H1 (cell line): ENCODE measurements at regions not wholly inside any gene's neighbourhood (a gene's known extent, or its start where the extent isn't known, plus 50 kb on each side); places are given as distances from the start of the nearest gene placed in this dataset.

Experiments
- CTCF ChIA-PET: fragments of 300-600 bp; sonication (Branson Sonifier 250); formaldehyde crosslinking; loops from one replicate; lab custom pipeline; 2021; ENCODE audit not compliant: partially characterized antibody; lab: Charles Lee
- POLR2A ChIA-PET: fragments of 300-600 bp; sonication (Branson Sonifier 250); formaldehyde crosslinking; loops from one replicate; lab custom pipeline; 2021; ENCODE audit warnings: inconsistent platforms; ENCODE audit not compliant: partially characterized antibody; lab: Charles Lee
- DNase-seq, 2 experiments: peaks; one replicate each; pipeline versions ENCODE4 v3.0.0 to v3.0.0-alpha.2; 2010 to 2022; ENCODE audit warnings: low spot score in 2 of 2, low read depth in 1 of 2, mixed read lengths in 1 of 2
- FAIRE-seq: peaks from 2 replicates; lab custom pipeline; 2011; peaks lifted over from hg19 to GRCh38; lab: Jason Lieb, UNC
- H2AFZ ChIP-seq: 2 replicates; pipeline ENCODE4 v1.8.1; 2012; ENCODE audit warnings: low read length, inconsistent platforms
- H2AK5ac ChIP-seq: 2 replicates; pipeline ENCODE4 v1.6.1; 2013; ENCODE audit warnings: low read depth, low read length
- H2BK120ac ChIP-seq: replicated peaks from 2 replicates; pipeline ENCODE3; 2013; ENCODE audit warnings: low read depth, low read length, inconsistent platforms
- H2BK12ac ChIP-seq: 2 replicates; pipeline ENCODE4 v1.6.1; 2013; ENCODE audit warnings: low read depth, low read length
- H2BK15ac ChIP-seq: 2 replicates; pipeline ENCODE4 v1.6.1; 2013; ENCODE audit warnings: low read length
- H2BK20ac ChIP-seq: 2 replicates; pipeline ENCODE4 v1.6.1; 2013; ENCODE audit warnings: low read length
- H2BK5ac ChIP-seq: 2 replicates; pipeline ENCODE4 v1.6.1; 2013; ENCODE audit warnings: low read depth, low read length
- H3K14ac ChIP-seq: 2 replicates; pipeline ENCODE4 v1.6.1; 2013; ENCODE audit warnings: inconsistent platforms; ENCODE audit not compliant: insufficient read length
- H3K18ac ChIP-seq: 2 replicates; pipeline ENCODE4 v1.6.1; 2013; ENCODE audit warnings: low read length; ENCODE audit errors: extremely low read depth
- H3K23ac ChIP-seq: 2 replicates; pipeline ENCODE4 v1.6.1; 2013; ENCODE audit warnings: inconsistent platforms; ENCODE audit not compliant: insufficient read length
- H3K23me2 ChIP-seq: 2 replicates; pipeline ENCODE4 v1.6.1; 2013; ENCODE audit warnings: low read depth, low read length
- H3K27ac ChIP-seq: 2 replicates; pipeline ENCODE4 v1.6.1; 2011; ENCODE audit warnings: low read depth, low read length, inconsistent platforms
- H3K27me3 ChIP-seq, 4 experiments: replicated peaks in 1 of 4; 1 replicate in 1 of 4; 2 replicates in 3 of 4; pipeline versions ENCODE4 v1.6.1 to v1.8.1; 2011 to 2013; ENCODE audit warnings: low read length in 3 of 4, mild to moderate bottlenecking in 3 of 4, inconsistent platforms in 2 of 4, mixed read lengths in 2 of 4, moderate library complexity in 1 of 4; ENCODE audit not compliant: control insufficient read depth in 3 of 4, insufficient read depth in 3 of 4; ENCODE audit errors: extremely low read depth in 1 of 4
- H3K36me3 ChIP-seq, 4 experiments: 2 replicates each; pipeline versions ENCODE4 v1.6.1 to v1.8.1; 2011 to 2013; ENCODE audit warnings: mild to moderate bottlenecking in 4 of 4, low read length in 3 of 4, moderate library complexity in 2 of 4, control low read depth in 1 of 4, inconsistent platforms in 1 of 4; ENCODE audit not compliant: insufficient read depth in 4 of 4, control insufficient read depth in 2 of 4
- H3K4ac ChIP-seq: replicated peaks from 2 replicates; pipeline ENCODE3; 2013; ENCODE audit warnings: low read length, low read depth, mixed read lengths, inconsistent platforms; ENCODE audit not compliant: insufficient read length
- H3K4me1 ChIP-seq, 4 experiments: replicated peaks in 1 of 4; 1 replicate in 1 of 4; 2 replicates in 3 of 4; pipeline versions ENCODE4 v1.6.1 to v1.8.1; 2011 to 2013; ENCODE audit warnings: low read length in 3 of 4, inconsistent platforms in 2 of 4, mixed read lengths in 1 of 4; ENCODE audit not compliant: insufficient read depth in 4 of 4, control insufficient read depth in 3 of 4
- H3K4me2 ChIP-seq, 2 experiments: 2 replicates each; pipeline versions ENCODE4 v1.6.1 to v1.8.1; 2011 to 2013; ENCODE audit warnings: low read depth in 2 of 2, low read length in 2 of 2, control low read depth in 1 of 2, inconsistent platforms in 1 of 2, mild to moderate bottlenecking in 1 of 2; ENCODE audit not compliant: insufficient read depth in 1 of 2
- H3K4me3 ChIP-seq, 4 experiments: fragments of 200-600, 300-600 bp in 1 of 4; sonication (generic), shearing (Covaris generic), sonication (Bioruptor Twin) in 1 of 4; 2 replicates each; pipeline versions ENCODE4 v1.5.1 to v1.8.1; 2011 to 2016; ENCODE audit warnings: low read length in 4 of 4, low read depth in 3 of 4, control low read depth in 2 of 4, inconsistent platforms in 2 of 4, mild to moderate bottlenecking in 2 of 4, mixed read lengths in 1 of 4, moderate library complexity in 1 of 4; ENCODE audit not compliant: insufficient read depth in 2 of 4; ENCODE audit errors: extremely low read depth in 1 of 4
- H3K56ac ChIP-seq: replicated peaks from 2 replicates; pipeline ENCODE3; 2013; ENCODE audit warnings: low read depth, mild to moderate bottlenecking, mixed read lengths, low read length, inconsistent platforms; ENCODE audit not compliant: insufficient read length
- H3K79me1 ChIP-seq: 2 replicates; pipeline ENCODE4 v1.6.1; 2013; ENCODE audit warnings: low read depth, low read length, control low read depth
- H3K79me2 ChIP-seq, 2 experiments: 2 replicates each; pipeline versions ENCODE4 v1.6.1 to v1.8.1; 2012 to 2013; ENCODE audit warnings: low read length in 2 of 2, mild to moderate bottlenecking in 2 of 2, inconsistent platforms in 1 of 2; ENCODE audit not compliant: insufficient read depth in 2 of 2, control insufficient read depth in 1 of 2
- H3K9ac ChIP-seq, 4 experiments: replicated peaks in 1 of 4; 1 replicate in 1 of 4; 2 replicates in 3 of 4; pipeline versions ENCODE4 v1.6.1 to v1.8.1; 2011 to 2013; ENCODE audit warnings: low read depth in 3 of 4, low read length in 3 of 4, control low read depth in 2 of 4, mild to moderate bottlenecking in 2 of 4, moderate library complexity in 2 of 4, inconsistent platforms in 1 of 4; ENCODE audit errors: extremely low read depth in 1 of 4
- H3K9me3 ChIP-seq, 2 experiments: 2 replicates each; pipeline versions ENCODE4 v1.6.1 to v1.8.1; 2012 to 2013; ENCODE audit warnings: mild to moderate bottlenecking in 2 of 2, moderate library complexity in 2 of 2, control low read depth in 1 of 2, inconsistent platforms in 1 of 2, low read depth in 1 of 2, low read length in 1 of 2, mixed read lengths in 1 of 2; ENCODE audit not compliant: insufficient read depth in 2 of 2
- H4K20me1 ChIP-seq, 2 experiments: replicated peaks in 1 of 2; 2 replicates each; pipeline versions ENCODE3 to v1.8.1; 2011 to 2013; ENCODE audit warnings: inconsistent platforms in 2 of 2, low read length in 2 of 2, mild to moderate bottlenecking in 1 of 2; ENCODE audit not compliant: insufficient read depth in 2 of 2, control insufficient read depth in 1 of 2
- H4K5ac ChIP-seq: 2 replicates; pipeline ENCODE4 v1.6.1; 2013; ENCODE audit warnings: low read length, low read depth, mixed read lengths, inconsistent platforms; ENCODE audit not compliant: insufficient read length
- H4K8ac ChIP-seq: 2 replicates; pipeline ENCODE4 v1.8.0; 2013; ENCODE audit warnings: mild to moderate bottlenecking, moderate library complexity, low read length, inconsistent platforms; ENCODE audit not compliant: insufficient read depth; ENCODE audit errors: extremely low read depth
- H4K91ac ChIP-seq: replicated peaks from 2 replicates; pipeline ENCODE3; 2013; ENCODE audit warnings: low read length, mixed read lengths, inconsistent platforms; ENCODE audit not compliant: insufficient read length
- ASH2L ChIP-seq: fragments of 200-600, 300-600 bp; sonication (generic); IDR thresholded peaks from one replicate; pipeline ENCODE4 v1.7.1; 2017; ENCODE audit warnings: low read length
- BACH1 ChIP-seq: IDR thresholded peaks from 2 replicates; pipeline ENCODE4 v1.6.1; 2012; ENCODE audit warnings: low read length, improper control_type of control experiment
- CHD1 ChIP-seq: IDR thresholded peaks from 2 replicates; pipeline ENCODE4 v1.6.1; 2012; ENCODE audit warnings: low read depth, low read length, improper control_type of control experiment
- EP300 ChIP-seq, 2 experiments: IDR thresholded peaks; 1 replicate in 1 of 2; 2 replicates in 1 of 2; pipeline ENCODE4 v1.6.1; 2011 to 2012; ENCODE audit warnings: low read depth in 2 of 2, low read length in 2 of 2, mild to moderate bottlenecking in 2 of 2, borderline replicate concordance in 1 of 2, inconsistent platforms in 1 of 2, moderate library complexity in 1 of 2
- EZH2 ChIP-seq: fragments of 200-600 bp; sonication (generic); IDR thresholded peaks from 2 replicates; pipeline ENCODE4 v1.7.1; 2012; ENCODE audit warnings: low read depth, mild to moderate bottlenecking, moderate library complexity, low read length, inconsistent platforms; ENCODE audit not compliant: severe bottlenecking
- GABPA ChIP-seq: IDR thresholded peaks from 2 replicates; pipeline ENCODE4 v1.6.1; 2011; ENCODE audit warnings: mild to moderate bottlenecking, low read length, moderate library complexity, borderline replicate concordance; ENCODE audit not compliant: insufficient read depth
- JUN ChIP-seq: IDR thresholded peaks from 2 replicates; pipeline ENCODE4 v1.6.1; 2011; ENCODE audit warnings: low read depth, mild to moderate bottlenecking, improper control_type of control experiment, low read length
- KDM1A ChIP-seq: fragments of 200-600, 300-600 bp; sonication (generic); IDR thresholded peaks from 2 replicates; pipeline ENCODE4 v1.7.1; 2016; ENCODE audit warnings: mild to moderate bottlenecking, low read length, borderline replicate concordance
- KDM4A ChIP-seq: IDR thresholded peaks from one replicate; pipeline ENCODE4 v1.7.1; 2012; ENCODE audit warnings: low read depth, mild to moderate bottlenecking, moderate library complexity, low read length, inconsistent platforms; ENCODE audit not compliant: severe bottlenecking
- KDM5A ChIP-seq: fragments of 200-600 bp; IDR thresholded peaks from 2 replicates; pipeline ENCODE4 v1.7.1; 2012; ENCODE audit warnings: mild to moderate bottlenecking, low read length, inconsistent platforms, mixed read lengths
- MAFK ChIP-seq: IDR thresholded peaks from 2 replicates; pipeline ENCODE4 v1.6.1; 2012; ENCODE audit warnings: low read depth, mild to moderate bottlenecking, improper control_type of control experiment, low read length
- NRF1 ChIP-seq: IDR thresholded peaks from 2 replicates; pipeline ENCODE4 v1.6.1; 2011; ENCODE audit warnings: mild to moderate bottlenecking, low read depth, low read length, improper control_type of control experiment
- PHF8 ChIP-seq: fragments of 200-600 bp; sonication (generic); conservative IDR thresholded peaks from 2 replicates; pipeline ENCODE4 v1.7.1; 2012; ENCODE audit warnings: low read depth, mild to moderate bottlenecking, inconsistent platforms, low read length, moderate library complexity
- SAP30 ChIP-seq: fragments of 300-600 bp; sonication (generic); IDR thresholded peaks from 2 replicates; pipeline ENCODE4 v1.7.1; 2012; ENCODE audit warnings: low read length, moderate library complexity, mild to moderate bottlenecking, inconsistent platforms; ENCODE audit not compliant: insufficient read depth, insufficient replicate concordance
- SUZ12 ChIP-seq: fragments of 200-600 bp; sonication (generic); IDR thresholded peaks from 2 replicates; pipeline ENCODE4 v1.6.1; 2012; ENCODE audit warnings: mild to moderate bottlenecking, inconsistent platforms, low read length, moderate library complexity, mixed read lengths
- WGBS, 2 experiments: shearing (Covaris generic) in 1 of 2; methylation state at CpG; one replicate each; pipeline versions ENCODE4 v1.1.6 to v1.1.7; 2013 to 2015; ENCODE audit warnings: low lambda C conversion rate in 2 of 2, mixed read lengths in 2 of 2, inconsistent platforms in 1 of 2, low coverage in 1 of 2, missing lambda C conversion rate in 1 of 2; ENCODE audit not compliant: insufficient replicate concordance in 2 of 2, insufficient coverage in 1 of 2, insufficient read length in 1 of 2; ENCODE audit errors: extremely low coverage in 1 of 2, missing lambda C conversion rate in 1 of 2; 5-methylcytosine and 5-hydroxymethylcytosine counted together

DNA sequence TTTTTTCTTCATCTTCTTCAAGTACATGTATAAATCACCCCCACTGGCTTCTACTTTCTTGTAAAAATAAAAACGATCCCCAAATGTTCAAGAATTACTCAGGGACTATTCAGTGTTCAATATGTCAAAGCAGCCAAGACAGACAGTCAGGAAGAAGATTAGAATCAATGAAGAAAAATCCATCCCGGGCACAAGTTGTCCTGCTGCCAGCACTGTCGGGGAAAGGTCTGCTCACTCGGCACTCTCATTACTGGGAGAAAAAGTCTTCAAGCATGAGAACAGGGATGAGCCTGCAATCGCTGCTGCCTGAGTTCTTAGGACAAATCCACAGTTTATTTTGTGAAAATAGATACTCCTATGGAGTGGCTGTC lies 482.8 kb upstream of the KLHL29 start:
- FAIRE-seq (no peak), DNase-seq (no peak)
- no peaks in the 10 kb centered on the region for H3K27me3 ChIP-seq
- H3K9me3 ChIP-seq, result no peaks in the 10 kb centered on the region
- H2AFZ ChIP-seq, result no peak overlapping the region
- no peak overlapping the region for H3K4ac ChIP-seq
- 88% methylated on average over 5 of the region's 5 CpGs; no CpG with 5 or more reads in 1 of the 2 experiments for WGBS, 2 experiments
- H4K5ac ChIP-seq, result no peak overlapping the region
- H4K20me1 ChIP-seq, result no peaks in the 10 kb centered on the region
- H3K4me1 ChIP-seq, result no peaks in the 10 kb centered on the region
- no peak overlapping the region for H2AK5ac ChIP-seq
- H4K91ac ChIP-seq, result no peak overlapping the region
- H2BK20ac ChIP-seq, result no peak overlapping the region
- no peak overlapping the region for H2BK15ac ChIP-seq
- no peak overlapping the region for H2BK5ac ChIP-seq
- no peak overlapping the region for H2BK12ac ChIP-seq
- H3K79me2 ChIP-seq, result no peaks in the 10 kb centered on the region
- no peaks in the 10 kb centered on the region for H3K23me2 ChIP-seq
- no peak overlapping the region for H3K9ac ChIP-seq
- H3K56ac ChIP-seq, result no peak overlapping the region
- H3K4me3 ChIP-seq, result no peak overlapping the region
- no peak overlapping the region for H3K23ac ChIP-seq
- POLR2A ChIA-PET, result no interaction called here
- H3K4me2 ChIP-seq, result no peak overlapping the region
- no peak overlapping the region for H3K14ac ChIP-seq
- CTCF ChIA-PET, result interaction anchor here (1.2 to 2.8 kb wide), 3 partner anchors 10 to 411 kb away, joined by 3 to 13 read pairs (median 6); no protein-coding TSS in a partner anchor
- H4K8ac ChIP-seq, result no peak overlapping the region
- H3K18ac ChIP-seq, result no peak overlapping the region
- H3K36me3 ChIP-seq, result no peaks in the 10 kb centered on the region
- H2BK120ac ChIP-seq, result no peak overlapping the region
- no peak overlapping the region for H3K27ac ChIP-seq
- H3K79me1 ChIP-seq, result no peaks in the 10 kb centered on the region
- TF ChIP-seq KDM4A (no peak), ASH2L (no peak), EP300 (IDR thresholded peaks at IDR 0.05; ENCODE audit: borderline replicate concordance in 1 of 2, low read depth in 2 of 2, low read length in 2 of 2) (no peak), MAFK (no peak), JUN (no peak), PHF8 (no peak), BACH1 (no peak), CHD1 (no peak), KDM5A (no peak), SAP30 (no peak), NRF1 (no peak), GABPA (no peak), EZH2 (no peak), KDM1A (no peak), SUZ12 (no peak)
